ENCODE measurements at regions not wholly inside any gene's neighbourhood (a gene's known extent, or its start where the extent isn't known, plus 50 kb on each side); places are given as distances from the start of the nearest gene placed in this dataset.

GRCh38 chr3:66101901-66102300, 63.2 kb upstream of the MAGI1 start:
- TF ChIP-seq RARB (CRISPR knock-in tag; IDR thresholded peaks at IDR 0.05) (no peak), OSR1 (CRISPR knock-in tag; IDR thresholded peaks at IDR 0.05) (no peak), CSDC2 (CRISPR knock-in tag; IDR thresholded peaks at IDR 0.05) (no peak)
